ENCODE measurements at regions not wholly inside any gene's neighbourhood (a gene's known extent, or its start where the extent isn't known, plus 50 kb on each side); places are given as distances from the start of the nearest gene placed in this dataset.

DNA sequence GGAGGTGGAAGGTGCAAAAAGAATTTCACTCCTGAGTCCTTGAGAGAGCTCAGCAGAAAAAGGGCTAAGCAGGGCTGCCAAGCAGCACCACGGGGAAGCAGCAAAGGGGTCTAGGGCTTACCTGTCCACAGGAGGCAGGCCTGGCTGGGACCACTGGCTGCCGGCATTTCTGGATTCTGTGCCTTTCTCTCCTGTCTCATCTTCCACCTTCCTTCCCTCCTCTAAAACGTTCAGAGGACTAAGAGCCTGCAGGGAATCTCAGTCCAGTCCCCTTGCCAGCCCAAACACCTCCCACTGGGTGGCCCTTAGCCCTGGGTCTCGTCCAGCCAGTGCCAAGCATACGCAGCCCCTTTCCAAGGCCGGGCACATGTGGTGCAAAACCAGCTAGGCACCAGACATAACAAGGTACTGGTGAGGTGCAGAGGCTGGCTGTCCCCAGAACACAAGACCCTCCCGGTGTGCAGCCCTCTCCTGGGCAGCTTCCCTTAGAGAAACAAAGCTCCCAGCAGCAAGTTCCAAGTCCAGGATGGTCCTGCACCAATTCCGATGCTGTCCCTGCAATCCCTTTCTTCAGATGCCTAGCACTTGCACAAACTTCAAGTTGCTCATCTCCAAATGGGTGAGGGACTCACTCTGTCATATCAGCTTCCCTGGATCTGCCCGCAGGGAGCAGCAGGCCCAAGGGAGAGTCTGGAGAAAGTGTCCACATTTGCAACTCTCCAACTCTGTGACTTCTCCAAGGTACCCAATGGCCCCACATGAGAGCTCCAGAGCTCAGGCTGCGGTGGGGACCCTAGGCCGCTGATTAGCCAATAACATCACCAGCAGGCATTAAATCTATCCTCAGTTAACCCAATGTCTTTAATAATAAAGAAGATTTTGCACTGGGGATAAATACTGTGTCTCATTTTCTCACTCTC lies 126.3 kb downstream of the C5orf15 start:
- TF ChIP-seq, protein P1, sequence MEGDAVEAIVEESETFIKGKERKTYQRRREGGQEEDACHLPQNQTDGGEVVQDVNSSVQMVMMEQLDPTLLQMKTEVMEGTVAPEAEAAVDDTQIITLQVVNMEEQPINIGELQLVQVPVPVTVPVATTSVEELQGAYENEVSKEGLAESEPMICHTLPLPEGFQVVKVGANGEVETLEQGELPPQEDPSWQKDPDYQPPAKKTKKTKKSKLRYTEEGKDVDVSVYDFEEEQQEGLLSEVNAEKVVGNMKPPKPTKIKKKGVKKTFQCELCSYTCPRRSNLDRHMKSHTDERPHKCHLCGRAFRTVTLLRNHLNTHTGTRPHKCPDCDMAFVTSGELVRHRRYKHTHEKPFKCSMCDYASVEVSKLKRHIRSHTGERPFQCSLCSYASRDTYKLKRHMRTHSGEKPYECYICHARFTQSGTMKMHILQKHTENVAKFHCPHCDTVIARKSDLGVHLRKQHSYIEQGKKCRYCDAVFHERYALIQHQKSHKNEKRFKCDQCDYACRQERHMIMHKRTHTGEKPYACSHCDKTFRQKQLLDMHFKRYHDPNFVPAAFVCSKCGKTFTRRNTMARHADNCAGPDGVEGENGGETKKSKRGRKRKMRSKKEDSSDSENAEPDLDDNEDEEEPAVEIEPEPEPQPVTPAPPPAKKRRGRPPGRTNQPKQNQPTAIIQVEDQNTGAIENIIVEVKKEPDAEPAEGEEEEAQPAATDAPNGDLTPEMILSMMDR (IDR thresholded peaks at IDR 0.05; ENCODE audit: insufficient read depth, low read length) = no peak
- TF ChIP-seq POLR2AphosphoS5 (IDR thresholded peaks at IDR 0.05; ENCODE audit: low read depth) = no peak
- no peak for TF ChIP-seq GABPA (IDR thresholded peaks at IDR 0.05; ENCODE audit: low read depth)
- TF ChIP-seq, protein P2, sequence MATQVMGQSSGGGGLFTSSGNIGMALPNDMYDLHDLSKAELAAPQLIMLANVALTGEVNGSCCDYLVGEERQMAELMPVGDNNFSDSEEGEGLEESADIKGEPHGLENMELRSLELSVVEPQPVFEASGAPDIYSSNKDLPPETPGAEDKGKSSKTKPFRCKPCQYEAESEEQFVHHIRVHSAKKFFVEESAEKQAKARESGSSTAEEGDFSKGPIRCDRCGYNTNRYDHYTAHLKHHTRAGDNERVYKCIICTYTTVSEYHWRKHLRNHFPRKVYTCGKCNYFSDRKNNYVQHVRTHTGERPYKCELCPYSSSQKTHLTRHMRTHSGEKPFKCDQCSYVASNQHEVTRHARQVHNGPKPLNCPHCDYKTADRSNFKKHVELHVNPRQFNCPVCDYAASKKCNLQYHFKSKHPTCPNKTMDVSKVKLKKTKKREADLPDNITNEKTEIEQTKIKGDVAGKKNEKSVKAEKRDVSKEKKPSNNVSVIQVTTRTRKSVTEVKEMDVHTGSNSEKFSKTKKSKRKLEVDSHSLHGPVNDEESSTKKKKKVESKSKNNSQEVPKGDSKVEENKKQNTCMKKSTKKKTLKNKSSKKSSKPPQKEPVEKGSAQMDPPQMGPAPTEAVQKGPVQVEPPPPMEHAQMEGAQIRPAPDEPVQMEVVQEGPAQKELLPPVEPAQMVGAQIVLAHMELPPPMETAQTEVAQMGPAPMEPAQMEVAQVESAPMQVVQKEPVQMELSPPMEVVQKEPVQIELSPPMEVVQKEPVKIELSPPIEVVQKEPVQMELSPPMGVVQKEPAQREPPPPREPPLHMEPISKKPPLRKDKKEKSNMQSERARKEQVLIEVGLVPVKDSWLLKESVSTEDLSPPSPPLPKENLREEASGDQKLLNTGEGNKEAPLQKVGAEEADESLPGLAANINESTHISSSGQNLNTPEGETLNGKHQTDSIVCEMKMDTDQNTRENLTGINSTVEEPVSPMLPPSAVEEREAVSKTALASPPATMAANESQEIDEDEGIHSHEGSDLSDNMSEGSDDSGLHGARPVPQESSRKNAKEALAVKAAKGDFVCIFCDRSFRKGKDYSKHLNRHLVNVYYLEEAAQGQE (IDR thresholded peaks at IDR 0.05; ENCODE audit: insufficient replicate concordance, low read depth) = no peak

Measured in HL-60 (cell line).